ENCODE measurements at regions not wholly inside any gene's neighbourhood (a gene's known extent, or its start where the extent isn't known, plus 50 kb on each side); places are given as distances from the start of the nearest gene placed in this dataset.

- TF ChIP-seq CTCF (optimal IDR thresholded peaks at IDR 0.05 in 1 of 3, IDR thresholded peaks at IDR 0.05 in 1 of 3, conservative IDR thresholded peaks at IDR 0.05 in 1 of 3; ENCODE audit: extremely low read depth in 1 of 3, insufficient read depth in 2 of 3, low read length in 3 of 3) (no peak), EZH2 (IDR thresholded peaks at IDR 0.05; ENCODE audit: low read length) (no peak)
These were observed 621.7 kb upstream of the HS3ST1 start for GRCh38 chr4:12050357-12050756.

Data from keratinocyte (primary cell).